ENCODE measurements at regions not wholly inside any gene's neighbourhood (a gene's known extent, or its start where the extent isn't known, plus 50 kb on each side); places are given as distances from the start of the nearest gene placed in this dataset.
"Not testable (repeated sequence)": the region's sequence is repeated elsewhere in the genome, so short reads cannot be mapped to it uniquely, and the experiment has no call there.

GRCh38 chr4:164239976-164240375 lies 514.0 kb upstream of the SMIM31 start:
- Mint-ChIP-seq H3K27ac (no peak overlapping the region), H3K9me3 (ENCODE audit: low read depth) (no peaks in the 10 kb centered on the region), H3K36me3 (ENCODE audit: low read depth) (no peaks in the 10 kb centered on the region), H3K27me3 (no peaks in the 10 kb centered on the region), H3K4me1 (no peaks in the 10 kb centered on the region), H3K4me3 (no peak overlapping the region)
- intact Hi-C loops (cut with DNase I, micrococcal nuclease): no loop called here
- POLR2A ChIA-PET: no interaction called here
- CTCF ChIA-PET: no interaction called here
- ATAC-seq: no peak
- DNase-seq: no peak

GRCh38 chr4:164251257-164251656 lies 502.7 kb upstream of the SMIM31 start:
- Mint-ChIP-seq H3K27ac (no peak overlapping the region), H3K9me3 (ENCODE audit: low read depth) (no peaks in the 10 kb centered on the region), H3K36me3 (ENCODE audit: low read depth) (no peaks in the 10 kb centered on the region), H3K27me3 (no peaks in the 10 kb centered on the region), H3K4me3 (no peak overlapping the region), H3K4me1 (no peaks in the 10 kb centered on the region)
- ChIA-PET CTCF (no interaction called here), POLR2A (no interaction called here)
- intact Hi-C loops (cut with DNase I, micrococcal nuclease): no loop called here
- DNase-seq (no peak), ATAC-seq (no peak)

- CTCF ChIA-PET: no interaction called here
- Mint-ChIP-seq H3K4me3 (no peak overlapping the region), H3K27ac (no peak overlapping the region), H3K4me1 (no peaks in the 10 kb centered on the region), H3K27me3 (no peaks in the 10 kb centered on the region), H3K36me3 (ENCODE audit: low read depth) (no peaks in the 10 kb centered on the region), H3K9me3 (ENCODE audit: low read depth) (no peaks in the 10 kb centered on the region)
- ATAC-seq (no peak), DNase-seq (no peak)
- POLR2A ChIA-PET: no interaction called here
- intact Hi-C loops (cut with DNase I, micrococcal nuclease): no loop called here
Observed at GRCh38 chr4:164252286-164252685, 501.6 kb upstream of the SMIM31 start.

GRCh38 chr4:164261831-164262230 lies 492.1 kb upstream of the SMIM31 start:
- H3K4me1 Mint-ChIP-seq: no peaks in the 10 kb centered on the region
- peaks cover 2% of the 10 kb centered on the region for H3K9me3 Mint-ChIP-seq (ENCODE audit: low read depth)
- H3K27me3 Mint-ChIP-seq: no peaks in the 10 kb centered on the region
- ATAC-seq (no peak), DNase-seq (no peak)
- intact Hi-C loops (cut with DNase I, micrococcal nuclease): no loop called here
- no peak overlapping the region for H3K4me3 Mint-ChIP-seq
- H3K36me3 Mint-ChIP-seq (ENCODE audit: low read depth): no peaks in the 10 kb centered on the region
- CTCF ChIA-PET: no interaction called here
- H3K27ac Mint-ChIP-seq: no peak overlapping the region
- POLR2A ChIA-PET: no interaction called here

GRCh38 chr4:164262508-164262907 lies 491.4 kb upstream of the SMIM31 start:
- CTCF ChIA-PET; DNase-seq; H3K27me3 Mint-ChIP-seq; H3K4me1 Mint-ChIP-seq; H3K9me3 Mint-ChIP-seq (ENCODE audit: low read depth); H3K27ac Mint-ChIP-seq; H3K4me3 Mint-ChIP-seq; ATAC-seq; H3K36me3 Mint-ChIP-seq (ENCODE audit: low read depth); intact Hi-C loops (cut with DNase I, micrococcal nuclease); POLR2A ChIA-PET: not testable (repeated sequence)

GRCh38 chr4:164277414-164277813 lies 476.5 kb upstream of the SMIM31 start:
- H3K9me3 Mint-ChIP-seq (ENCODE audit: low read depth); H3K4me1 Mint-ChIP-seq; H3K27ac Mint-ChIP-seq; CTCF ChIA-PET; ATAC-seq; POLR2A ChIA-PET; H3K36me3 Mint-ChIP-seq (ENCODE audit: low read depth); intact Hi-C loops (cut with DNase I, micrococcal nuclease); DNase-seq; H3K27me3 Mint-ChIP-seq; H3K4me3 Mint-ChIP-seq: not testable (repeated sequence)

- CTCF ChIA-PET: interaction anchor here (0.6 kb wide), 1 partner anchor 53 kb away, joined by 3 read pairs; no protein-coding TSS in a partner anchor
- Mint-ChIP-seq H3K9me3 (ENCODE audit: low read depth) (no peaks in the 10 kb centered on the region), H3K4me3 (no peak overlapping the region), H3K36me3 (ENCODE audit: low read depth) (no peaks in the 10 kb centered on the region), H3K4me1 (no peaks in the 10 kb centered on the region), H3K27me3 (peaks cover 3% of the 10 kb centered on the region), H3K27ac (no peak overlapping the region)
- ATAC-seq (no peak), DNase-seq (no peak)
- intact Hi-C loops (cut with DNase I, micrococcal nuclease): no loop called here
- POLR2A ChIA-PET: no interaction called here
Observed at GRCh38 chr4:164287173-164287572, 466.8 kb upstream of the SMIM31 start.

- H3K4me1 Mint-ChIP-seq: no peaks in the 10 kb centered on the region
- intact Hi-C loops (cut with DNase I, micrococcal nuclease): no loop called here
- CTCF ChIA-PET: interaction anchor here (0.7 kb wide), 1 partner anchor 27 kb away, joined by 3 read pairs; no protein-coding TSS in a partner anchor
- H3K36me3 Mint-ChIP-seq (ENCODE audit: low read depth): no peaks in the 10 kb centered on the region
- POLR2A ChIA-PET: no interaction called here
- no peaks in the 10 kb centered on the region for H3K9me3 Mint-ChIP-seq (ENCODE audit: low read depth)
- H3K27ac Mint-ChIP-seq: no peak overlapping the region
- H3K4me3 Mint-ChIP-seq: no peak overlapping the region
- DNase-seq (no peak), ATAC-seq (no peak)
- peaks cover 3% of the 10 kb centered on the region for H3K27me3 Mint-ChIP-seq
Observed at GRCh38 chr4:164288578-164288977, 465.4 kb upstream of the SMIM31 start.

GRCh38 chr4:164293203-164293602 lies 460.7 kb upstream of the SMIM31 start:
- POLR2A ChIA-PET: no interaction called here
- no peak overlapping the region for H3K4me3 Mint-ChIP-seq
- H3K27me3 Mint-ChIP-seq: no peaks in the 10 kb centered on the region
- H3K27ac Mint-ChIP-seq: no peak overlapping the region
- ATAC-seq (no peak), DNase-seq (no peak)
- no peaks in the 10 kb centered on the region for H3K9me3 Mint-ChIP-seq (ENCODE audit: low read depth)
- no peaks in the 10 kb centered on the region for H3K4me1 Mint-ChIP-seq
- CTCF ChIA-PET: no interaction called here
- no peaks in the 10 kb centered on the region for H3K36me3 Mint-ChIP-seq (ENCODE audit: low read depth)
- intact Hi-C loops (cut with DNase I, micrococcal nuclease): no loop called here

- no peaks in the 10 kb centered on the region for H3K4me1 Mint-ChIP-seq
- no peak for DNase-seq
- CTCF ChIA-PET: no interaction called here
Observed at GRCh38 chr4:164293743-164294142, 460.2 kb upstream of the SMIM31 start.

GRCh38 chr4:164301430-164301829 lies 452.5 kb upstream of the SMIM31 start:
- no peak overlapping the region for H3K27ac Mint-ChIP-seq
- ChIA-PET POLR2A (no interaction called here), CTCF (no interaction called here)
- intact Hi-C loops (cut with DNase I, micrococcal nuclease): no loop called here
- H3K4me3 Mint-ChIP-seq: no peak overlapping the region
- DNase-seq: no peak
- ATAC-seq: no peak
- no peaks in the 10 kb centered on the region for H3K4me1 Mint-ChIP-seq
- no peaks in the 10 kb centered on the region for H3K36me3 Mint-ChIP-seq (ENCODE audit: low read depth)
- no peaks in the 10 kb centered on the region for H3K9me3 Mint-ChIP-seq (ENCODE audit: low read depth)
- peaks cover 2% of the 10 kb centered on the region for H3K27me3 Mint-ChIP-seq

More at GRCh38 chr4:164293743-164294142, 460.2 kb upstream of the SMIM31 start:
- Mint-ChIP-seq H3K27me3 (no peaks in the 10 kb centered on the region), H3K9me3 (ENCODE audit: low read depth) (no peaks in the 10 kb centered on the region), H3K36me3 (ENCODE audit: low read depth) (no peaks in the 10 kb centered on the region), H3K27ac (no peak overlapping the region), H3K4me3 (no peak overlapping the region)
- intact Hi-C loops (cut with DNase I, micrococcal nuclease): no loop called here
- POLR2A ChIA-PET: no interaction called here
- no peak for ATAC-seq

- Mint-ChIP-seq H3K27ac (no peak overlapping the region), H3K4me3 (no peak overlapping the region), H3K9me3 (ENCODE audit: low read depth) (no peaks in the 10 kb centered on the region), H3K4me1 (no peaks in the 10 kb centered on the region), H3K36me3 (ENCODE audit: low read depth) (no peaks in the 10 kb centered on the region), H3K27me3 (peaks cover 2% of the 10 kb centered on the region)
- intact Hi-C loops (cut with DNase I, micrococcal nuclease): no loop called here
- DNase-seq (no peak), ATAC-seq (no peak)
- ChIA-PET CTCF (no interaction called here), POLR2A (no interaction called here)
Observed at GRCh38 chr4:164304101-164304639, 449.8 kb upstream of the SMIM31 start.

GRCh38 chr4:164304861-164305260 lies 449.1 kb upstream of the SMIM31 start:
- no peak for ATAC-seq
- intact Hi-C loops (cut with DNase I, micrococcal nuclease): no loop called here
- DNase-seq: no peak
- no peaks in the 10 kb centered on the region for H3K9me3 Mint-ChIP-seq (ENCODE audit: low read depth)
- ChIA-PET CTCF (no interaction called here), POLR2A (interaction anchor here (0.7 kb wide), 1 partner anchor 972 kb away, joined by 3 read pairs; no protein-coding TSS in a partner anchor)
- H3K36me3 Mint-ChIP-seq (ENCODE audit: low read depth): no peaks in the 10 kb centered on the region
- no peak overlapping the region for H3K27ac Mint-ChIP-seq
- peaks cover 2% of the 10 kb centered on the region for H3K27me3 Mint-ChIP-seq
- no peak overlapping the region for H3K4me3 Mint-ChIP-seq
- no peaks in the 10 kb centered on the region for H3K4me1 Mint-ChIP-seq
